ENCODE measurements at regions not wholly inside any gene's neighbourhood (a gene's known extent, or its start where the extent isn't known, plus 50 kb on each side); places are given as distances from the start of the nearest gene placed in this dataset.

DNA sequence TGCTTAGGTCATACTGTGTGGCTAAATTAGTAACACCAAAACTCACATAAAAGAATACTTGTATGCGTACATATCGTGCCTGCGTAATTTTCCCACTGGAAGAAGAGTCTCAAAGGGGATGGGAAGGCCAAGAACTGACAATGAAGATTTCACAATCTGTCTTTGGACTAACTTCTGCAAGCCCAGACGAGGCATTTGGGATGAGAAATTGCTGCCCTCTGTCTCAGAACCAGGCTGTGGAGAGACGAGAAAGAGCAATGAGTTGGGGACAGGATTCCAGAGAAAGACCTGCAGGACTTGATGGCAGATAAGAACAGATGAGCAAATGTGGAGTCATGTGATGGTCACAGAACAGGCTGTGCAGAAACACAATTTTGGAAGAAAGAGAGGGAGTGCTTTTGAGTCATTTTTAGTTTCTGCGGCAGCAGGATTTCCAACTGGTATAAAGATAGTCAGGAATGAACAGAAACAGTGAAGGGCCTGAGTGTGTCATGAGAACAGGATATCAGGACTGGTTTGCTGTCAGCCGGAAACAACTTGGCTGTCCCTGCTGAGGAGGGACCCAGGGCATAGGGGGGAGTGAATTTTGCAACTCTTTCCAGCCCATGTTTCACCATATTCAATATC lies 82.7 kb upstream of the CTSC start (continued):
- 0 out of 2 replicates have a peak, but pooled peaks have one; percentile 15 for TF ChIP-seq BHLHE40 (IDR thresholded peaks at IDR 0.05; ENCODE audit: low read length)
- TF ChIP-seq MTA3 (IDR thresholded peaks at IDR 0.05; ENCODE audit: borderline replicate concordance): 0 out of 2 replicates have a peak, but pooled peaks have one; percentile 20
- TF ChIP-seq ZNF24 (IDR thresholded peaks at IDR 0.05): peak; percentile 42; the same call in 1 of the 2 replicates
- TF ChIP-seq MCM7 (IDR thresholded peaks at IDR 0.05): no peak
- TF ChIP-seq TCF3 (CRISPR knock-in tag; IDR thresholded peaks at IDR 0.05): peak; percentile 10; the same call in 1 of the 2 replicates
- peak; percentile 38; the same call in 1 of the 2 replicates for TF ChIP-seq ZNF830 (CRISPR knock-in tag; IDR thresholded peaks at IDR 0.05)
- TF ChIP-seq LEF1 (IDR thresholded peaks at IDR 0.05): peak; percentile 16; the same call in 1 of the 2 replicates
- 0 out of 2 replicates have a peak, but pooled peaks have one; percentile 22 for TF ChIP-seq NFRKB (IDR thresholded peaks at IDR 0.05; ENCODE audit: low read depth)
- 0 out of 2 replicates have a peak, but pooled peaks have one; percentile 49 for TF ChIP-seq GATAD2A (IDR thresholded peaks at IDR 0.05)
- peak; percentile 43 for TF ChIP-seq FOSL1 (tag; conservative IDR thresholded peaks at IDR 0.05)
- TF ChIP-seq, protein P1, sequence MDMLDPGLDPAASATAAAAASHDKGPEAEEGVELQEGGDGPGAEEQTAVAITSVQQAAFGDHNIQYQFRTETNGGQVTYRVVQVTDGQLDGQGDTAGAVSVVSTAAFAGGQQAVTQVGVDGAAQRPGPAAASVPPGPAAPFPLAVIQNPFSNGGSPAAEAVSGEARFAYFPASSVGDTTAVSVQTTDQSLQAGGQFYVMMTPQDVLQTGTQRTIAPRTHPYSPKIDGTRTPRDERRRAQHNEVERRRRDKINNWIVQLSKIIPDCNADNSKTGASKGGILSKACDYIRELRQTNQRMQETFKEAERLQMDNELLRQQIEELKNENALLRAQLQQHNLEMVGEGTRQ (CRISPR knock-in tag; IDR thresholded peaks at IDR 0.05): peak; percentile 76
- TF ChIP-seq DDX20 (tag; IDR thresholded peaks at IDR 0.05; ENCODE audit: low read depth): no peak
- TF ChIP-seq BRF1 (IDR thresholded peaks at IDR 0.05; ENCODE audit: borderline replicate concordance, extremely low read depth, insufficient read length): no peak
- TF ChIP-seq, protein P2, sequence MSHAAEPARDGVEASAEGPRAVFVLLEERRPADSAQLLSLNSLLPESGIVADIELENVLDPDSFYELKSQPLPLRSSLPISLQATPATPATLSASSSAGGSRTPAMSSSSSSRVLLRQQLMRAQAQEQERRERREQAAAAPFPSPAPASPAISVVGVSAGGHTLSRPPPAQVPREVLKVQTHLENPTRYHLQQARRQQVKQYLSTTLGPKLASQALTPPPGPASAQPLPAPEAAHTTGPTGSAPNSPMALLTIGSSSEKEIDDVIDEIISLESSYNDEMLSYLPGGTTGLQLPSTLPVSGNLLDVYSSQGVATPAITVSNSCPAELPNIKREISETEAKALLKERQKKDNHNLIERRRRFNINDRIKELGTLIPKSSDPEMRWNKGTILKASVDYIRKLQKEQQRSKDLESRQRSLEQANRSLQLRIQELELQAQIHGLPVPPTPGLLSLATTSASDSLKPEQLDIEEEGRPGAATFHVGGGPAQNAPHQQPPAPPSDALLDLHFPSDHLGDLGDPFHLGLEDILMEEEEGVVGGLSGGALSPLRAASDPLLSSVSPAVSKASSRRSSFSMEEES (CRISPR knock-in tag; IDR thresholded peaks at IDR 0.05): peak; percentile 77
- TF ChIP-seq, protein P3, sequence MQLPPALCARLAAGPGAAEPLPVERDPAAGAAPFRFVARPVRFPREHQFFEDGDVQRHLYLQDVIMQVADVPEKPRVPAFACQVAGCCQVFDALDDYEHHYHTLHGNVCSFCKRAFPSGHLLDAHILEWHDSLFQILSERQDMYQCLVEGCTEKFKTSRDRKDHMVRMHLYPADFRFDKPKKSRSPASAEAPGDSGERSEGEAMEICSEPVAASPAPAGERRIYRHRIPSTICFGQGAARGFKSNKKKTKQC (CRISPR knock-in tag; IDR thresholded peaks at IDR 0.05): no peak
- TF ChIP-seq, protein P4, sequence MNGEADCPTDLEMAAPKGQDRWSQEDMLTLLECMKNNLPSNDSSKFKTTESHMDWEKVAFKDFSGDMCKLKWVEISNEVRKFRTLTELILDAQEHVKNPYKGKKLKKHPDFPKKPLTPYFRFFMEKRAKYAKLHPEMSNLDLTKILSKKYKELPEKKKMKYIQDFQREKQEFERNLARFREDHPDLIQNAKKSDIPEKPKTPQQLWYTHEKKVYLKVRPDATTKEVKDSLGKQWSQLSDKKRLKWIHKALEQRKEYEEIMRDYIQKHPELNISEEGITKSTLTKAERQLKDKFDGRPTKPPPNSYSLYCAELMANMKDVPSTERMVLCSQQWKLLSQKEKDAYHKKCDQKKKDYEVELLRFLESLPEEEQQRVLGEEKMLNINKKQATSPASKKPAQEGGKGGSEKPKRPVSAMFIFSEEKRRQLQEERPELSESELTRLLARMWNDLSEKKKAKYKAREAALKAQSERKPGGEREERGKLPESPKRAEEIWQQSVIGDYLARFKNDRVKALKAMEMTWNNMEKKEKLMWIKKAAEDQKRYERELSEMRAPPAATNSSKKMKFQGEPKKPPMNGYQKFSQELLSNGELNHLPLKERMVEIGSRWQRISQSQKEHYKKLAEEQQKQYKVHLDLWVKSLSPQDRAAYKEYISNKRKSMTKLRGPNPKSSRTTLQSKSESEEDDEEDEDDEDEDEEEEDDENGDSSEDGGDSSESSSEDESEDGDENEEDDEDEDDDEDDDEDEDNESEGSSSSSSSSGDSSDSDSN (IDR thresholded peaks at IDR 0.05; ENCODE audit: borderline replicate concordance in 1 of 2, low read depth in 2 of 2, low read length in 2 of 2): 0 out of 4 replicates have a peak, but pooled peaks of 1 of the 2 experiments have one; percentile 22
- TF ChIP-seq ZSCAN32 (CRISPR knock-in tag; IDR thresholded peaks at IDR 0.05): no peak
- TF ChIP-seq GABPA (tag; conservative IDR thresholded peaks at IDR 0.05; ENCODE audit: low read depth): 0 out of 2 replicates have a peak, but pooled peaks have one; percentile 37
- 0 out of 2 replicates have a peak, but pooled peaks have one; percentile 1 for TF ChIP-seq JUND (IDR thresholded peaks at IDR 0.05; ENCODE audit: borderline replicate concordance, low read depth, low read length)
- peak; percentile 38; the same call in 1 of the 3 replicates for TF ChIP-seq JUND (tag; IDR thresholded peaks at IDR 0.05; ENCODE audit: borderline replicate concordance, low read depth, low read length)
- TF ChIP-seq ZNF3 (CRISPR knock-in tag; IDR thresholded peaks at IDR 0.05): no peak
- TF ChIP-seq EP400 (IDR thresholded peaks at IDR 0.05): peak; percentile 25; the same call in 1 of the 2 replicates
- TF ChIP-seq MEIS2 (IDR thresholded peaks at IDR 0.05; ENCODE audit: partially characterized antibody): no peak
- peak; percentile 50; the same call in 1 of the 2 replicates for TF ChIP-seq CTBP1 (IDR thresholded peaks at IDR 0.05; ENCODE audit: borderline replicate concordance)
- no peak for TF ChIP-seq ATF1 (CRISPR knock-in tag; IDR thresholded peaks at IDR 0.05)
- TF ChIP-seq ATF1 (tag; IDR thresholded peaks at IDR 0.05): peak; percentile 45
